ENCODE measurements at regions not wholly inside any gene's neighbourhood (a gene's known extent, or its start where the extent isn't known, plus 50 kb on each side); places are given as distances from the start of the nearest gene placed in this dataset.

- DNase-seq (ENCODE audit: low read depth, low spot score) = peak; percentile 89
- no peak overlapping the region for H3K4me3 ChIP-seq (ENCODE audit: low read depth, low read length)
- no peak for TF ChIP-seq CTCF (IDR thresholded peaks at IDR 0.05; ENCODE audit: low read depth, low read length)
- in situ Hi-C loops (cut with HindIII; ENCODE audit: low sequenced_read_pairs) = no loop called here
Observed at GRCh38 chr21:35232545-35233176, 183.6 kb upstream of the RUNX1 start.

GRCh38 chr21:35231090-35231489 is 182.0 kb upstream of the RUNX1 start:
- no peak overlapping the region for H3K4me3 ChIP-seq (ENCODE audit: low read depth, low read length)
- TF ChIP-seq CTCF (IDR thresholded peaks at IDR 0.05; ENCODE audit: low read depth, low read length) = no peak
- in situ Hi-C loops (cut with HindIII; ENCODE audit: low sequenced_read_pairs) = no loop called here
- DNase-seq (ENCODE audit: low read depth, low spot score) = no peak

GRCh38 chr21:35229290-35229689 is 180.2 kb upstream of the RUNX1 start:
- DNase-seq (ENCODE audit: low read depth, low spot score) = no peak

GRCh38 chr21:35227786-35228185 is 178.7 kb upstream of the RUNX1 start:
- H3K4me3 ChIP-seq (ENCODE audit: low read depth, low read length) = no peak overlapping the region
- DNase-seq (ENCODE audit: low read depth, low spot score) = no peak
- TF ChIP-seq CTCF (IDR thresholded peaks at IDR 0.05; ENCODE audit: low read depth, low read length) = no peak
- in situ Hi-C loops (cut with HindIII; ENCODE audit: low sequenced_read_pairs) = no loop called here

More at GRCh38 chr21:35229290-35229689, 180.2 kb upstream of the RUNX1 start:
- in situ Hi-C loops (cut with HindIII; ENCODE audit: low sequenced_read_pairs) = no loop called here
- no peak for TF ChIP-seq CTCF (IDR thresholded peaks at IDR 0.05; ENCODE audit: low read depth, low read length)
- no peak overlapping the region for H3K4me3 ChIP-seq (ENCODE audit: low read depth, low read length)

GRCh38 chr21:35226968-35227744 is 178.1 kb upstream of the RUNX1 start:
- in situ Hi-C loops (cut with HindIII; ENCODE audit: low sequenced_read_pairs) = no loop called here
- H3K4me3 ChIP-seq (ENCODE audit: low read depth, low read length) = no peak overlapping the region
- no peak for DNase-seq (ENCODE audit: low read depth, low spot score)

GRCh38 chr21:35226328-35226727 is 177.2 kb upstream of the RUNX1 start:
- no peak overlapping the region for H3K4me3 ChIP-seq (ENCODE audit: low read depth, low read length)
- DNase-seq (ENCODE audit: low read depth, low spot score) = peak; percentile 59
- in situ Hi-C loops (cut with HindIII; ENCODE audit: low sequenced_read_pairs) = no loop called here

More at GRCh38 chr21:35226968-35227744, 178.1 kb upstream of the RUNX1 start:
- TF ChIP-seq CTCF (IDR thresholded peaks at IDR 0.05; ENCODE audit: low read depth, low read length) = no peak

More at GRCh38 chr21:35226328-35226727, 177.2 kb upstream of the RUNX1 start:
- TF ChIP-seq CTCF (IDR thresholded peaks at IDR 0.05; ENCODE audit: low read depth, low read length) = no peak
